ENCODE measurements at regions not wholly inside any gene's neighbourhood (a gene's known extent, or its start where the extent isn't known, plus 50 kb on each side); places are given as distances from the start of the nearest gene placed in this dataset.

- TF ChIP-seq SIN3A (IDR thresholded peaks at IDR 0.05; ENCODE audit: borderline replicate concordance, insufficient read depth, low read length) (no peak), POLR2AphosphoS5 (IDR thresholded peaks at IDR 0.05; ENCODE audit: low read depth, low read length) (no peak), REST (IDR thresholded peaks at IDR 0.05; ENCODE audit: insufficient read depth in 1 of 2, low read depth in 2 of 2, low read length in 2 of 2) (no peak), FOXP2 (optimal IDR thresholded peaks at IDR 0.05; ENCODE audit: borderline replicate concordance, extremely low read depth, extremely low read length, insufficient read depth) (no peak), TAF1 (IDR thresholded peaks at IDR 0.05; ENCODE audit: borderline replicate concordance, insufficient read depth, low read length) (no peak)
Observed at GRCh38 chr2:239881031-239881471, 144.1 kb downstream of the NDUFA10 start.

- TF ChIP-seq SIN3A (IDR thresholded peaks at IDR 0.05; ENCODE audit: borderline replicate concordance, insufficient read depth, low read length) (no peak), TAF1 (IDR thresholded peaks at IDR 0.05; ENCODE audit: borderline replicate concordance, insufficient read depth, low read length) (no peak), FOXP2 (optimal IDR thresholded peaks at IDR 0.05; ENCODE audit: borderline replicate concordance, extremely low read depth, extremely low read length, insufficient read depth) (no peak), POLR2AphosphoS5 (IDR thresholded peaks at IDR 0.05; ENCODE audit: low read depth, low read length) (no peak), REST (IDR thresholded peaks at IDR 0.05; ENCODE audit: insufficient read depth in 1 of 2, low read depth in 2 of 2, low read length in 2 of 2) (no peak)
Observed at GRCh38 chr2:239880396-239880795, 144.7 kb downstream of the NDUFA10 start.

- TF ChIP-seq FOXP2 (optimal IDR thresholded peaks at IDR 0.05; ENCODE audit: borderline replicate concordance, extremely low read depth, extremely low read length, insufficient read depth) (no peak), TAF1 (IDR thresholded peaks at IDR 0.05; ENCODE audit: borderline replicate concordance, insufficient read depth, low read length) (no peak), REST (IDR thresholded peaks at IDR 0.05; ENCODE audit: insufficient read depth in 1 of 2, low read depth in 2 of 2, low read length in 2 of 2) (no peak)
Observed at GRCh38 chr2:239879423-239880084, 145.6 kb downstream of the NDUFA10 start.

- TF ChIP-seq SIN3A (IDR thresholded peaks at IDR 0.05; ENCODE audit: borderline replicate concordance, insufficient read depth, low read length) = no peak
- TF ChIP-seq TAF1 (IDR thresholded peaks at IDR 0.05; ENCODE audit: borderline replicate concordance, insufficient read depth, low read length) = no peak
- no peak for TF ChIP-seq POLR2AphosphoS5 (IDR thresholded peaks at IDR 0.05; ENCODE audit: low read depth, low read length)
- no peak for TF ChIP-seq FOXP2 (optimal IDR thresholded peaks at IDR 0.05; ENCODE audit: borderline replicate concordance, extremely low read depth, extremely low read length, insufficient read depth)
- no peak for TF ChIP-seq REST (IDR thresholded peaks at IDR 0.05; ENCODE audit: insufficient read depth in 1 of 2, low read depth in 2 of 2, low read length in 2 of 2)
Observed at GRCh38 chr2:239878686-239879085, 146.5 kb downstream of the NDUFA10 start.

- no peak for TF ChIP-seq TAF1 (IDR thresholded peaks at IDR 0.05; ENCODE audit: borderline replicate concordance, insufficient read depth, low read length)
- TF ChIP-seq SIN3A (IDR thresholded peaks at IDR 0.05; ENCODE audit: borderline replicate concordance, insufficient read depth, low read length) = no peak
- no peak for TF ChIP-seq FOXP2 (optimal IDR thresholded peaks at IDR 0.05; ENCODE audit: borderline replicate concordance, extremely low read depth, extremely low read length, insufficient read depth)
- no peak for TF ChIP-seq POLR2AphosphoS5 (IDR thresholded peaks at IDR 0.05; ENCODE audit: low read depth, low read length)
- TF ChIP-seq REST (IDR thresholded peaks at IDR 0.05; ENCODE audit: insufficient read depth in 1 of 2, low read depth in 2 of 2, low read length in 2 of 2) = no peak
Observed at GRCh38 chr2:239876948-239877289, 148.2 kb downstream of the NDUFA10 start.
